GM23338 (cell line): ENCODE measurements at regions not wholly inside any gene's neighbourhood (a gene's known extent, or its start where the extent isn't known, plus 50 kb on each side); places are given as distances from the start of the nearest gene placed in this dataset.

Experiments used
- ATAC-seq: fragments of 200-7000 bp; cut with Tn5 transposase; 3 replicates; pipeline ENCODE4 v1.9.1; 2020
- DNase-seq: peaks from one replicate; pipeline ENCODE4 v3.0.0-alpha.2; 2015; ENCODE audit warnings: low spot score
- H2AFZ ChIP-seq: fragments of 200-600 bp; sonication (generic); 2 replicates; pipeline ENCODE4 v1.8.0; 2016; ENCODE audit warnings: antibody characterized with exemption, mild to moderate bottlenecking, moderate library complexity
- H3F3A ChIP-seq: fragments of 200-600 bp; sonication (generic); replicated peaks from 2 replicates; pipeline ENCODE4 v1.8.0; 2017; ENCODE audit warnings: antibody characterized with exemption, mixed run types, low read depth
- H3K27ac ChIP-seq: fragments of 200-600 bp; sonication (generic); 2 replicates; pipeline ENCODE4 v1.6.1; 2016; ENCODE audit warnings: low read depth
- H3K27me3 ChIP-seq: fragments of 200-600 bp; sonication (generic); 2 replicates; pipeline ENCODE4 v1.8.0; 2016; ENCODE audit warnings: mild to moderate bottlenecking, mixed run types, moderate library complexity; ENCODE audit not compliant: insufficient read depth
- H3K36me3 ChIP-seq: fragments of 200-600 bp; sonication (generic); 2 replicates; pipeline ENCODE4 v1.8.0; 2016; ENCODE audit warnings: mild to moderate bottlenecking; ENCODE audit not compliant: insufficient read depth
- H3K4me1 ChIP-seq: fragments of 200-600 bp; sonication (generic); 2 replicates; pipeline ENCODE4 v1.8.0; 2016; ENCODE audit warnings: mild to moderate bottlenecking, moderate library complexity; ENCODE audit not compliant: insufficient read depth
- H3K4me2 ChIP-seq: fragments of 200-600 bp; sonication (generic); 2 replicates; pipeline ENCODE4 v1.7.1; 2017; ENCODE audit warnings: mixed run types
- H3K4me3 ChIP-seq: fragments of 200-600 bp; sonication (generic); 2 replicates; pipeline ENCODE4 v1.6.1; 2016; ENCODE audit warnings: mixed run types
- H3K79me2 ChIP-seq: fragments of 200-600 bp; sonication (generic); replicated peaks from 2 replicates; pipeline ENCODE4 v1.8.0; 2017; ENCODE audit warnings: mild to moderate bottlenecking; ENCODE audit not compliant: insufficient read depth
- H3K9me2 ChIP-seq: fragments of 200-600 bp; sonication (generic); 2 replicates; pipeline ENCODE4 v1.8.0; 2017; ENCODE audit not compliant: insufficient read depth
- H4K20me1 ChIP-seq: fragments of 200-600 bp; sonication (generic); replicated peaks from 2 replicates; pipeline ENCODE4 v1.8.0; 2017; ENCODE audit warnings: mild to moderate bottlenecking; ENCODE audit not compliant: insufficient read depth
- H3K27ac Mint-ChIP-seq: 2 replicates; pipeline ENCODE4 v1.8.0; 2020; ENCODE audit warnings: inconsistent platforms, mild to moderate bottlenecking, moderate library complexity, mixed read lengths
- H3K27me3 Mint-ChIP-seq: 3 replicates; pipeline ENCODE4 v1.8.0; 2022; ENCODE audit warnings: low read depth, mild to moderate bottlenecking, moderate library complexity, mixed read lengths, inconsistent platforms; ENCODE audit not compliant: insufficient read depth, poor library complexity
- H3K36me3 Mint-ChIP-seq: 3 replicates; pipeline ENCODE4 v1.8.0; 2021; ENCODE audit warnings: low read depth, mild to moderate bottlenecking, inconsistent platforms, moderate library complexity, mixed read lengths
- H3K4me1 Mint-ChIP-seq: 3 replicates; pipeline ENCODE4 v1.8.0; 2020; ENCODE audit warnings: mild to moderate bottlenecking, inconsistent platforms, mixed read lengths
- H3K4me3 Mint-ChIP-seq: 3 replicates; pipeline ENCODE4 v1.8.0; 2021; ENCODE audit warnings: moderate library complexity, mild to moderate bottlenecking, inconsistent platforms, mixed read lengths
- H3K9me3 Mint-ChIP-seq: 3 replicates; pipeline ENCODE4 v1.8.0; 2020; ENCODE audit warnings: moderate library complexity, mild to moderate bottlenecking, inconsistent platforms, mixed read lengths
- CREB1 ChIP-seq: fragments of 250-450 bp; sonication (Bioruptor Pico); IDR thresholded peaks from 2 replicates; pipeline ENCODE4 v1.5.0; 2020; ENCODE audit warnings: low read depth, mild to moderate bottlenecking, moderate library complexity
- CTCF ChIP-seq, 2 experiments: fragments of 200-600 bp in 1 of 2; sonication (generic) in 1 of 2; conservative IDR thresholded peaks; 2 replicates each; pipeline versions ENCODE4 v1.5.1 to v1.6.1; 2016 to 2017; ENCODE audit warnings: antibody characterized with exemption in 2 of 2, low read depth in 2 of 2, mild to moderate bottlenecking in 2 of 2, moderate library complexity in 1 of 2
- EZH2 ChIP-seq: fragments of 200-600 bp; sonication (generic); IDR thresholded peaks from one replicate; pipeline ENCODE4 v1.8.0; 2017; ENCODE audit warnings: antibody characterized with exemption, mild to moderate bottlenecking, low read depth; ENCODE audit not compliant: unreplicated experiment
- EZH2phosphoT487 ChIP-seq: fragments of 200-600 bp; sonication (generic); IDR thresholded peaks from one replicate; pipeline ENCODE4 v1.8.1; 2018; ENCODE audit warnings: antibody characterized with exemption; ENCODE audit not compliant: unreplicated experiment
- JUNB ChIP-seq: IDR thresholded peaks from one replicate; pipeline ENCODE4 v1.6.1; 2016; ENCODE audit warnings: antibody characterized with exemption; ENCODE audit not compliant: unreplicated experiment
- NANOG ChIP-seq: IDR thresholded peaks from 2 replicates; pipeline ENCODE4 v1.6.1; 2016; ENCODE audit warnings: antibody characterized with exemption, borderline replicate concordance
- POLR2AphosphoS5 ChIP-seq: IDR thresholded peaks from 2 replicates; pipeline ENCODE4 v1.6.1; 2016; ENCODE audit warnings: antibody characterized with exemption, low read depth
- REST ChIP-seq: IDR thresholded peaks from one replicate; pipeline ENCODE4 v1.6.1; 2018; ENCODE audit warnings: antibody characterized with exemption; ENCODE audit not compliant: unreplicated experiment
- STAT1 ChIP-seq: IDR thresholded peaks from one replicate; pipeline ENCODE4 v1.6.1; 2016; ENCODE audit warnings: antibody characterized with exemption; ENCODE audit not compliant: unreplicated experiment
- ZNF114 ChIP-seq: fragments of 250-450 bp; sonication (Bioruptor Pico); IDR thresholded peaks from 2 replicates; pipeline ENCODE4 v1.5.0; 2020; ENCODE audit warnings: mild to moderate bottlenecking, moderate library complexity
- ZNF331 ChIP-seq: fragments of 250-450 bp; sonication (Bioruptor Pico); IDR thresholded peaks from 2 replicates; pipeline ENCODE4 v1.5.0; 2020; ENCODE audit warnings: low read depth, mild to moderate bottlenecking, moderate library complexity
- ZNF462 ChIP-seq: fragments of 250-450 bp; sonication (Bioruptor Pico); IDR thresholded peaks from 2 replicates; pipeline ENCODE4 v1.5.0; 2020; ENCODE audit warnings: mild to moderate bottlenecking, moderate library complexity
- TF ChIP-seq, protein P1 (sequence below): IDR thresholded peaks from 2 replicates; pipeline ENCODE4 v1.6.1; 2016; ENCODE audit warnings: antibody characterized with exemption

DNA sequence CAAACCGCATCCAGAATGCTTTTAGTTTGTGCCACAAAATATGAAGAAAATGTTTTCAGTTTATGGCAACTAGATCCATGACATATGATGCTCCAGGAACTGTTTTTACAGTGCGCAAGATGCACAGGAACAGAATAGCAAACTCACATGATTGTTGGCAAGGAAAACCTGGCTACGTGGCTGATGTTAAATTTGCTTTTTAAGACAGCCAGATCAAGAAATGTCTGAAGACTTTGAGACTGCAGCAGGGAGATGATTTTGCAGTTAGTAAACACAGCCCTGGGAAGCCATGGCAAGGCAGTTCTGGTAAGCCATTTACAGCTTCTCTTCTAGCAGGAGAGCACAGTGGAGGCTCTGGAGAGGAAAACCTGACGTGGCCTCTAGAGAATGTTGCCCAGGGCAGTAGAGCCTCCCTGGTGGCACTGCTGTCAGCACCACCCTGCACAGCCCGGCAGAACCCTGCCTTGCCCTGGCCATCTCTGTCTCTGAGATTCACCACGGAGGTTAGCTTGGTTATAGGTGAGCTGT is 69.8 kb upstream of the TNRC6B start:
- no peak for DNase-seq
- Mint-ChIP-seq H3K36me3 (no peaks in the 10 kb centered on the region), H3K9me3 (no peaks in the 10 kb centered on the region), H3K27me3 (peaks cover 3% of the 10 kb centered on the region), H3K27ac (no peak overlapping the region), H3K4me1 (peaks cover 8% of the 10 kb centered on the region; the same call in 2 of the 3 replicates), H3K4me3 (no peak overlapping the region)
- Histone ChIP-seq H3K36me3 (no peaks in the 10 kb centered on the region), H3K9me2 (no peaks in the 10 kb centered on the region), H3K79me2 (peaks cover 14% of the 10 kb centered on the region), H3F3A (no peaks in the 10 kb centered on the region), H3K4me1 (no peaks in the 10 kb centered on the region), H3K27ac (no peak overlapping the region), H3K27me3 (no peaks in the 10 kb centered on the region), H3K4me3 (no peak overlapping the region), H3K4me2 (no peak overlapping the region), H4K20me1 (peaks cover 3% of the 10 kb centered on the region), H2AFZ (no peak overlapping the region)
- no peak for ATAC-seq
- TF ChIP-seq, protein P1, sequence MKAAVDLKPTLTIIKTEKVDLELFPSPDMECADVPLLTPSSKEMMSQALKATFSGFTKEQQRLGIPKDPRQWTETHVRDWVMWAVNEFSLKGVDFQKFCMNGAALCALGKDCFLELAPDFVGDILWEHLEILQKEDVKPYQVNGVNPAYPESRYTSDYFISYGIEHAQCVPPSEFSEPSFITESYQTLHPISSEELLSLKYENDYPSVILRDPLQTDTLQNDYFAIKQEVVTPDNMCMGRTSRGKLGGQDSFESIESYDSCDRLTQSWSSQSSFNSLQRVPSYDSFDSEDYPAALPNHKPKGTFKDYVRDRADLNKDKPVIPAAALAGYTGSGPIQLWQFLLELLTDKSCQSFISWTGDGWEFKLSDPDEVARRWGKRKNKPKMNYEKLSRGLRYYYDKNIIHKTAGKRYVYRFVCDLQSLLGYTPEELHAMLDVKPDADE, result no peak
- no peak for TF ChIP-seq JUNB
- TF ChIP-seq ZNF114, result no peak
- TF ChIP-seq REST, result no peak
- no peak for TF ChIP-seq CTCF (conservative IDR thresholded peaks at IDR 0.05; ENCODE audit: low read depth in 2 of 2)
- no peak for TF ChIP-seq ZNF462 (CRISPR knock-in tag)
- TF ChIP-seq EZH2phosphoT487, result no peak
- TF ChIP-seq EZH2, result no peak
- no peak for TF ChIP-seq POLR2AphosphoS5
- no peak for TF ChIP-seq ZNF331 (CRISPR knock-in tag)
- TF ChIP-seq NANOG, result no peak
- no peak for TF ChIP-seq STAT1
- TF ChIP-seq CREB1, result no peak
